Iris pigment epithelial cell (primary cell): ENCODE measurements at regions not wholly inside any gene's neighbourhood (a gene's known extent, or its start where the extent isn't known, plus 50 kb on each side); places are given as distances from the start of the nearest gene placed in this dataset.
A peak's percentile ranks its signal among the peaks of the same experiment; 100 is the strongest.

Experiments used
- DNase-seq: peaks from one replicate; pipeline ENCODE4 v3.0.0-alpha.2; 2011; ENCODE audit warnings: low read depth

DNA sequence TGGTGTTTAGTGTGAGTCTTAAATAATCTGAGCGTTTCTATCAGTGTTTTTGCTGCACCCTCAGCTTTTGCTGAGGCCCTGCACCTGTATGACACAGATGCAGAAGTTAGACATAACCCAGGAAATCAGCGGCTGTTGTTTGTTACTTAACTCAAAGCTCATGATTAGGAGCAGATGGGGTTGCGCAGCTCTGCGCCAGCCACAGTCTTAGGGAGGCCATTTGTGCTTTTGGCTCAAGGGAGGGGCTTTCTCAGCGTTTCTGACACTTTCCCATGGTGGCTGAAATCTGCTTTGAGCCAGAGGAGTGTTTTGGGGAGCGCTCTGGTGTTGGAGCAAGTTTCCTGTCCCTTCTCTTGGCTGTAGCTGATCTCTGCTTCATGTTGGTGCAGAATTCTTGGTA lies 433.8 kb downstream of the NAF1 start:
- DNase-seq, result no peak

- DNase-seq, result no peak
Observed at GRCh38 chr4:162727766-162728165, 438.9 kb downstream of the NAF1 start.

DNA sequence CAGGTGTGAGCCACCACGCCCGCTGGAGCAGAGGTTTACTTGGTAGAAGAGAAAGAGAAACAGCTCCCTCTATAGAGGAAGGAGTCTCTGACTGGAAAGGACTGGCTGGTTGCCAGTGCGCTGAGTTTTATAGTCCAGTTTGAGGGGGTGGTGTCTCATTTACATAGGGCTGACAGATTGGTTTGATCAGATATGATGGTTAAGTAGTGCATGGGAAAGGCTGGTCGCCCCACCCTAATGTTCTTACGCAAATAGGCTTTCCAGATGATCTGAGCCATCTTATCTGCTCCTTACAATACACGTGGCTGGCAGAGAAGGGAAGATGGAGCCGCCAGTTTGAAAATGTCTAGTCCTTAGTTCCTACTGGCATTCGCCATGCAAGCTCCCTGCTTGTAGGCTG lies 439.5 kb downstream of the NAF1 start:
- no peak for DNase-seq

DNA sequence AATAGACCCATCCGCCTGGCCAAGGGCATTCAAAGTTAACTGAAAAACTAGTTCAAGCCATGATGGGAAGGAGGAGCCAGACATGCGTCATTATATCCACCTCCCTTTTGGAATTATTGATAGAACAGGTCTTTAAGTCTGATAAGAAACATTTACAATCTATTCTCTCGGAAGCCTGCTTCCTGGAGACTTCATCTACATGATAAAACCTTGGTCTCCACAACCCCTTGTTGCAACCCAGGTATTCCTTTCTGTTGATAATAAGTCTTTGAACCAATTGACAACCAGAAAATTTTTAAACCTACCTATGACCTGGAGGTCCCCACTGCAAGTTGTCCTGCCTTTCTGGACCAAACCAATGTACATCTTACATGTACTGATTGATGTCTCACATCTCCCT lies 451.3 kb downstream of the NAF1 start:
- no peak for DNase-seq

DNA sequence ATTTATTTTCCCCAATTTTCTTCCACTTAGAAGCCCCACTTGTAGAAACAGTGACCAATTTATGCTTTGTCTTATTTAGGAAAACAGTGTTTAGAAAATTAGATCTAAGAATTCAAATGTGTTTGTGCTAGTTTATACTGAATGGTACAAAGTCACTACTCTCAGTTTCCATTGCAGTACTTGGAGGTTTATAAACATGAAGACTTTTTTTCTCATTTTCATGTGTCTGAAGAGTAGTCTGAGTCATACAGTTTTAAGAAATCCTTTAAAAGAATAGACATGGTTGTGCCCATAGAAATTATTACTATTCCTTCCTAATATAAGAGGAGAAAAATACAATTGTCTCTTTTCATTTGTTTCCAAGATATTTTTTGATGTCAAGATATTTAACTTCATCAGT lies 458.7 kb downstream of the NAF1 start:
- no peak for DNase-seq

- DNase-seq, result no peak
Observed at GRCh38 chr4:162706632-162707031, 460.1 kb downstream of the NAF1 start.

DNA sequence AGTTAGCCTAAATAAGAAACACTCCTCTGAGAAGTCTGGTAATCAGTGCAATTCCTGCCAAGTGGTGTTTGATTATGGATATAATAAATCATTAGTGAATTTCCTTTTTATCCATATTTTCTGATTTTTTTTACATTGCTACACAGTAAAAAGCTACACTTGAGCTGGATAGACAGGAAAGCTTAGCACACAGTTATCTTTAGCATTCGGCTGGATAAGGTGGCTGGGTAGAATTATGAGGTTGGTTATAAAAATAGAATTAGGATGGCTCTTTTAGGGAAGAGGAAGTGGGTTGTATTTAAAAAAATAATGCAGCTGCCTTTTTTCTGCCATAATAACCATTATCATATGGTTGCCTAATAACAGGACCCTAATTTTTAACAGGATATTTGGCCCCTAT lies 460.6 kb downstream of the NAF1 start:
- no peak for DNase-seq

GRCh38 chr4:162705130-162705803 lies 461.4 kb downstream of the NAF1 start:
- no peak for DNase-seq

DNA sequence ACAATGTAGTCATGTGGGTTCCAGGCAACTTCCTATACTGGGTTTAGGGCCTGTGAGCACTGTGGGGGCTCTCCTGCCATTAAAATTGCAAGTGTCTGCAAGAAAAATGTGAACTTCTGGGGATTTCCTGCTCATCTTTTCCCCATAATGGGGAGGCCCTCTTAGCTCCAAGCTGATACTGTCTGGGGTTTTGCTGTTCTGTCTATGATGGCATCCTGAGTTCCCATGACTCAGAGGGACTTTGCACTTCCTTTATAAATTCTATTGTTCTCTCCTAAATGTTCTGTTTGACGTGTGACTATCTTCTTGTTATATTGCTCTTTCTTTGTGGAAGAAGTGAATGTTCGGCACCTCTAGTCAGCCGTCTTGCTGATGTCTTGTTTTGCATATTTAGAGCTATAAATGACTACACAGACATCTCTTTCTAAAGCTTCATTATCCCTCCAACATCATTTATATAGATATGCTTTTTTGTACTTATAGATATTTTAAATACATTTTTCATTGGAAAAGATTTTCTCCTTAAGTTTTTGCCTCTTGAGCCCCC lies 465.8 kb downstream of the NAF1 start:
- DNase-seq, result no peak

DNA sequence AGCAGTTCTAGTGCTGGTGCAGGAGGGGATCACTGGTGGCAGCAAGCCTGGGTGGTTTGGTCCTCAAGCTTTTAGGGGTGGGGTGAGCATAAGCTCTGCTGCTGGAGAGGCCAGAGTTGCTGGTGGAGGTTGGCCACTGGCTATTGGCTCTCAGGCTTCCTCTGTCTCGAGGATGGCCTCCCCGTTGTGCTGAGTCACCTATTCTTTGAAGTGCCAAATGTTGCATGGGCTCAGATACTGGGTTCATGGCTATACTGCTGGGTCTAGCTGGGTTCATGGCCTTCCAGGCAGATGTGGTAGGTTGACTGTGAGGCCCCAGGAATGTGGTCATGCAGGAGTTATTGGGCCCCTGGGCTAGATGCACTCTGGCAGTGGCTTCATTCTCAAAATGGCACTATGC lies 466.3 kb downstream of the NAF1 start:
- no peak for DNase-seq

- DNase-seq, result no peak
Observed at GRCh38 chr4:162699629-162700028, 467.1 kb downstream of the NAF1 start.

DNA sequence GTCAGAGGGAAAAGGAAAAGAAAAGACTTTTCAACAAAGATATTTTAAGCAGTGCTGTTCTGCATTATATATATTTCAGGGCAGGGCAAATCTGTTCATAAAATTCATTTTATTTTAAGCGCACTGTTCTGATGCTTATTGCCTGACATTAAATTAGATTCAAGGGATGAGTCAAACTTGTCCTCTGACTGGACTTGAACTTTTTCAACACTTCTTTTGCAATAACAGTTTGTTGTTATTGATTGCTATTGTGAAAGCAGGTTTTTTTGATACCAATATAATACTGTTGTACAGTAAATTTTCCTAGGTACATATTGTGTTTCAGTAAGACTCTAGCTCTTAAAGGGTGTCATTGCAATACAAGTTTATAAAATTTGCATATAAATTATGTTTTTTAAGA lies 481.3 kb downstream of the NAF1 start:
- no peak for DNase-seq

GRCh38 chr4:162684998-162685397 lies 481.7 kb downstream of the NAF1 start:
- DNase-seq, result no peak

DNA sequence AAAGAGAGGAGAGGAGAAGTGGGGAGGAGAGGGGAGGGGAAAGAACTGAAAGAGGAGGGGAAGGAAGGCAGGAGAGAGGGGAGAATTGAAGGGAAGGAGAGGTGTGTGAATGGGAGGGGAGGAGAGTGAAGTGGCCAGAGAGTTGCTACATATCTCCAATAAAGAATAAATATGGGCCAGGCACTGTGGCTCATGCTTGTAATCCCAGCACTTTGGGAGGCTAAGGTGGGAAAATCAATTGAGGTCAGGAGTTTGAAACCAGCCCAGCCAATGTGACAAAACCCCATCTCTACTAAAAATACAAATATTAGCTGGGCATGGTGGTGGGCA lies 482.4 kb downstream of the NAF1 start:
- no peak for DNase-seq

DNA sequence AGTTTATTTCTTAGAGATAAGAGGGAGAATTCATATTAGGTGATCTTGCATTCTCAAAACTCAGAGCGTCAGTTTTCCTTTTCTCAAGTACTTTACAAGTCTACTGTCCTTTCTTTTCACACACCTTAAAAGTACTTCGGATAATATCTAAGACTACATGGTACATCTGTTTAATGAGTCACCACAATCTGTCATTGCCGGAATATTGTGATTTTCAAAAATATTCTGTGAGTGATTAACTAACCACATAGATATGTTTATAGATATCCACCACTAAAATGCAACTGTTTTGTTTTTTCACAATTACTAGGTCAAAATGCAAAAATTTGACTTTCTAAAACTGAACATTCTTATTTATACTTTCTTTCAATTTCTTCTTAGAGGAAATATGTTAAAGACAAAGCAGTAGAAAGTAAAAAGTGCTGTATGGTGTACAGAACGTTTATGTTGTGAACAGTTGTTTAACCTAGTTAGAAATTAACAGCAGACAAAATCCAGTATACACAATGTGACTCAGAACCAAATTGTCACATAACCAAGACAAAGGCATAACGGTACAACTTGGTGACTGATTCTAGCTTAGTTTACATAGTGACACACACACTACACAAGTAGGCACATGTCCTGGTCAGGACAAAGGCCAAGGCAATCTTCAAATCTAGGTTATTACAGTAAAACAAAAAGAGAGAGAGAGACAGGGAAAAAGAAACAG lies 482.9 kb downstream of the NAF1 start:
- peak; percentile 15 for DNase-seq

GRCh38 chr4:162682651-162683050 lies 484.0 kb downstream of the NAF1 start:
- DNase-seq, result no peak

GRCh38 chr4:162681212-162681611 lies 485.5 kb downstream of the NAF1 start:
- DNase-seq, result no peak

GRCh38 chr4:162675661-162676060 lies 491.0 kb downstream of the NAF1 start:
- no peak for DNase-seq

DNA sequence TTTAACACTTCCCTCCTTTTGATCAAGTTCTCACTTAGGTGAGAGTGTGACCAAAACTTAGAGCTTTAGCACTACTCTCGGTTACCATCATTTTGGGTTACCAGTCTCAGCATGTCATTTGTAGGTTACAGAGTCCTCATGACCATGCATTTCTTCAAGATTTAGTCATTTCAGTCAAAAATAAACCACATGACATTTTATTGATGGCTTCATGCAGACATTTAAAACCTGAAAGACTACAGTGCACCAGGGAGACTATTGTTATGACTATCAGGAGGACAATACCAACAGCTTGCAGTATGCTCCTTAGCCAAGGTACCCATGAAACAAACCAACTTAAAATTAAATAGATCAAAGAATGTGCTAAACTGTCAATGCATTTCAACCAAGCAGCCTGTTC lies 498.1 kb upstream of the FSTL5 start:
- no peak for DNase-seq

GRCh38 chr4:162659716-162660115 lies 495.9 kb upstream of the FSTL5 start:
- DNase-seq, result no peak

- DNase-seq, result no peak
Observed at GRCh38 chr4:162657966-162658365, 494.2 kb upstream of the FSTL5 start.

GRCh38 chr4:162650166-162650565 lies 486.4 kb upstream of the FSTL5 start:
- DNase-seq, result no peak

- no peak for DNase-seq
Observed at GRCh38 chr4:162645381-162645780, 481.6 kb upstream of the FSTL5 start.

- DNase-seq, result peak; percentile 23
Observed at GRCh38 chr4:162644346-162644745, 480.5 kb upstream of the FSTL5 start.
